Smooth muscle cell (in vitro differentiated cells): ENCODE measurements at regions not wholly inside any gene's neighbourhood (a gene's known extent, or its start where the extent isn't known, plus 50 kb on each side); places are given as distances from the start of the nearest gene placed in this dataset.

ENCODE experiments used
- DNase-seq: peaks from one replicate; lab custom pipeline; 2025; ENCODE audit not compliant: unreplicated experiment; lab: John Stamatoyannopoulos, UW
- H2AFZ ChIP-seq: fragments of 200-600 bp; sonication (generic); 2 replicates; pipeline ENCODE4 v1.6.0; 2016; ENCODE audit warnings: antibody characterized with exemption, low read depth, mild to moderate bottlenecking
- H3F3A ChIP-seq: fragments of 200-600 bp; sonication (generic); 2 replicates; pipeline ENCODE4 v1.6.0; 2017; ENCODE audit warnings: antibody characterized with exemption, low read depth
- H3K27ac ChIP-seq: fragments of 200-600 bp; sonication (generic); 2 replicates; pipeline ENCODE4 v1.5.1; 2016; ENCODE audit warnings: low read depth, mild to moderate bottlenecking
- H3K27me3 ChIP-seq: fragments of 200-600 bp; sonication (generic); 2 replicates; pipeline ENCODE4 v1.6.1; 2016; ENCODE audit warnings: low read depth, mild to moderate bottlenecking
- H3K36me3 ChIP-seq: fragments of 200-600 bp; sonication (generic); 2 replicates; pipeline ENCODE4 v1.5.1; 2016; ENCODE audit warnings: low read depth
- H3K4me1 ChIP-seq: fragments of 200-600 bp; sonication (generic); 2 replicates; pipeline ENCODE4 v1.5.1; 2016; ENCODE audit warnings: low read depth
- H3K4me2 ChIP-seq: fragments of 200-600 bp; sonication (generic); 2 replicates; pipeline ENCODE4 v1.6.0; 2016; ENCODE audit warnings: mild to moderate bottlenecking
- H3K4me3 ChIP-seq: fragments of 200-600 bp; sonication (generic); 2 replicates; pipeline ENCODE4 v1.5.1; 2016; ENCODE audit warnings: mild to moderate bottlenecking
- H3K79me2 ChIP-seq: fragments of 200-600 bp; sonication (generic); 2 replicates; pipeline ENCODE4 v1.6.0; 2016; ENCODE audit warnings: low read depth, mild to moderate bottlenecking
- H3K9ac ChIP-seq: fragments of 200-600 bp; sonication (generic); 2 replicates; pipeline ENCODE4 v1.6.0; 2016; ENCODE audit warnings: low read depth
- H3K9me3 ChIP-seq: fragments of 200-600 bp; sonication (generic); replicated peaks from 2 replicates; pipeline ENCODE4 v1.5.1; 2016; ENCODE audit warnings: low read depth
- H4K20me1 ChIP-seq: fragments of 200-600 bp; sonication (generic); 2 replicates; pipeline ENCODE4 v1.6.0; 2016; ENCODE audit warnings: low read depth
- CTCF ChIP-seq: fragments of 200-600 bp; sonication (generic); IDR thresholded peaks from 2 replicates; pipeline ENCODE4 v1.5.1; 2017; ENCODE audit warnings: borderline replicate concordance, mild to moderate bottlenecking, antibody characterized with exemption; ENCODE audit not compliant: insufficient read depth, poor library complexity, severe bottlenecking
- WGBS: methylation state at CpG from one replicate; pipeline ENCODE4 v1.1.7; 2016; ENCODE audit warnings: low lambda C conversion rate; 5-methylcytosine and 5-hydroxymethylcytosine counted together

GRCh38 chr7:24025094-24025493, 258.9 kb upstream of the NPY start:
- H3K4me2 ChIP-seq, result peak overlapping the region; percentile 15
- peak overlapping the region; percentile 56 for H2AFZ ChIP-seq
- H3F3A ChIP-seq, result peaks cover 4% of the 10 kb centered on the region
- H3K4me3 ChIP-seq, result no peak overlapping the region
- peaks cover 12% of the 10 kb centered on the region for H3K4me1 ChIP-seq
- no peaks in the 10 kb centered on the region for H3K79me2 ChIP-seq
- H3K9me3 ChIP-seq, result no peaks in the 10 kb centered on the region
- no peak for TF ChIP-seq CTCF
- no peak overlapping the region for H3K27ac ChIP-seq
- H3K36me3 ChIP-seq, result no peaks in the 10 kb centered on the region
- 22% methylated on average over 2 of the region's 2 CpGs for WGBS
- H4K20me1 ChIP-seq, result no peaks in the 10 kb centered on the region
- DNase-seq, result no peak
- H3K9ac ChIP-seq, result no peak overlapping the region
- H3K27me3 ChIP-seq, result no peaks in the 10 kb centered on the region

GRCh38 chr7:24025765-24026164, 258.2 kb upstream of the NPY start:
- Histone ChIP-seq H3K4me2 (no peak overlapping the region), H3K9me3 (no peaks in the 10 kb centered on the region), H3K27me3 (no peaks in the 10 kb centered on the region), H4K20me1 (no peaks in the 10 kb centered on the region), H3K27ac (no peak overlapping the region), H3K4me3 (no peak overlapping the region), H3F3A (peaks cover 4% of the 10 kb centered on the region), H3K79me2 (no peaks in the 10 kb centered on the region), H3K36me3 (no peaks in the 10 kb centered on the region), H3K4me1 (peaks cover 12% of the 10 kb centered on the region), H3K9ac (no peak overlapping the region), H2AFZ (no peak overlapping the region)
- no peak for TF ChIP-seq CTCF
- DNase-seq, result no peak
- 90% methylated on average over 3 of the region's 3 CpGs for WGBS

- H3K4me2 ChIP-seq, result no peak overlapping the region
- H3K9ac ChIP-seq, result no peak overlapping the region
- no peaks in the 10 kb centered on the region for H3K9me3 ChIP-seq
- no peak for TF ChIP-seq CTCF
- peaks cover 4% of the 10 kb centered on the region for H3F3A ChIP-seq
- no peaks in the 10 kb centered on the region for H3K79me2 ChIP-seq
- no peaks in the 10 kb centered on the region for H3K36me3 ChIP-seq
- no peaks in the 10 kb centered on the region for H4K20me1 ChIP-seq
- no peaks in the 10 kb centered on the region for H3K27me3 ChIP-seq
- H3K4me3 ChIP-seq, result no peak overlapping the region
- no peak overlapping the region for H3K27ac ChIP-seq
- peaks cover 12% of the 10 kb centered on the region for H3K4me1 ChIP-seq
- no peak overlapping the region for H2AFZ ChIP-seq
- DNase-seq, result no peak
Observed at GRCh38 chr7:24026351-24026750, 257.6 kb upstream of the NPY start.

- Histone ChIP-seq H3K4me1 (peaks cover 12% of the 10 kb centered on the region), H3K4me2 (no peak overlapping the region), H3K9me3 (no peaks in the 10 kb centered on the region), H3K4me3 (no peak overlapping the region), H3F3A (peaks cover 4% of the 10 kb centered on the region), H3K79me2 (no peaks in the 10 kb centered on the region), H3K9ac (no peak overlapping the region), H4K20me1 (no peaks in the 10 kb centered on the region), H3K36me3 (no peaks in the 10 kb centered on the region), H3K27me3 (no peaks in the 10 kb centered on the region), H2AFZ (no peak overlapping the region), H3K27ac (no peak overlapping the region)
- no peak for TF ChIP-seq CTCF
- DNase-seq, result no peak
- 93% methylated on average over 1 of the region's 1 CpG for WGBS
Observed at GRCh38 chr7:24029068-24029467, 254.9 kb upstream of the NPY start.
